Trophoblast cell (in vitro differentiated cells and primary cell): ENCODE measurements at regions not wholly inside any gene's neighbourhood (a gene's known extent, or its start where the extent isn't known, plus 50 kb on each side); places are given as distances from the start of the nearest gene placed in this dataset.
A peak's percentile ranks its signal among the peaks of the same experiment; 100 is the strongest.

Experiments used
- DNase-seq, 2 donors: peaks; one replicate each; pipeline ENCODE4 v3.0.0-alpha.2; 2016
- H2AFZ ChIP-seq: 2 replicates; pipeline ENCODE4 v1.6.1; 2013; ENCODE audit warnings: low read length, moderate library complexity, mild to moderate bottlenecking; ENCODE audit not compliant: insufficient read depth, poor library complexity
- H2AK5ac ChIP-seq: 2 replicates; pipeline ENCODE4 v1.6.1; 2013; ENCODE audit warnings: mild to moderate bottlenecking, low read length
- H2BK120ac ChIP-seq: 2 replicates; pipeline ENCODE4 v1.6.1; 2013; ENCODE audit warnings: low read length, mild to moderate bottlenecking, moderate library complexity; ENCODE audit not compliant: insufficient read depth, poor library complexity
- H2BK12ac ChIP-seq: 2 replicates; pipeline ENCODE4 v1.6.1; 2013; ENCODE audit warnings: mild to moderate bottlenecking, low read length, moderate library complexity
- H2BK5ac ChIP-seq: 2 replicates; pipeline ENCODE4 v1.6.1; 2013; ENCODE audit warnings: low read length, low read depth, moderate library complexity, mild to moderate bottlenecking; ENCODE audit not compliant: poor library complexity
- H3K14ac ChIP-seq: 2 replicates; pipeline ENCODE4 v1.6.1; 2013; ENCODE audit warnings: mild to moderate bottlenecking, low read length
- H3K18ac ChIP-seq: 2 replicates; pipeline ENCODE4 v1.6.1; 2013; ENCODE audit warnings: mild to moderate bottlenecking, low read length
- H3K23ac ChIP-seq: 2 replicates; pipeline ENCODE4 v1.6.1; 2013; ENCODE audit warnings: low read length
- H3K27ac ChIP-seq: 2 replicates; pipeline ENCODE4 v1.5.1; 2013; ENCODE audit warnings: low read depth, mild to moderate bottlenecking, inconsistent platforms, low read length, moderate library complexity
- H3K27me3 ChIP-seq: 2 replicates; pipeline ENCODE4 v1.6.1; 2013; ENCODE audit warnings: inconsistent platforms, mild to moderate bottlenecking, low read length, moderate library complexity; ENCODE audit not compliant: insufficient read depth
- H3K36me3 ChIP-seq, 2 experiments: 1 replicate in 1 of 2; 2 replicates in 1 of 2; pipeline ENCODE4 v1.6.1; 2013; ENCODE audit warnings: low read length in 2 of 2, mild to moderate bottlenecking in 2 of 2, moderate library complexity in 1 of 2; ENCODE audit not compliant: insufficient read depth in 2 of 2, control insufficient read depth in 1 of 2
- H3K4ac ChIP-seq: 2 replicates; pipeline ENCODE4 v1.6.1; 2013; ENCODE audit warnings: low read depth, mild to moderate bottlenecking, low read length, moderate library complexity
- H3K4me1 ChIP-seq, 2 experiments: 1 replicate in 1 of 2; 2 replicates in 1 of 2; pipeline ENCODE4 v1.6.1; 2013; ENCODE audit warnings: low read length in 2 of 2, mild to moderate bottlenecking in 2 of 2, moderate library complexity in 1 of 2; ENCODE audit not compliant: insufficient read depth in 2 of 2, control insufficient read depth in 1 of 2
- H3K4me2 ChIP-seq: 2 replicates; pipeline ENCODE4 v1.6.1; 2013; ENCODE audit warnings: inconsistent platforms, mild to moderate bottlenecking, low read length, moderate library complexity
- H3K4me3 ChIP-seq: 2 replicates; pipeline ENCODE4 v1.5.1; 2013; ENCODE audit warnings: mild to moderate bottlenecking, low read depth, low read length, inconsistent platforms
- H3K79me1 ChIP-seq: one replicate; pipeline ENCODE4 v1.6.1; 2013; ENCODE audit warnings: low read length
- H3K79me2 ChIP-seq: 2 replicates; pipeline ENCODE4 v1.6.1; 2013; ENCODE audit warnings: low read length, mild to moderate bottlenecking; ENCODE audit not compliant: control insufficient read depth, insufficient read depth, poor library complexity
- H3K9ac ChIP-seq: 2 replicates; pipeline ENCODE4 v1.6.1; 2013; ENCODE audit warnings: mild to moderate bottlenecking, low read length
- H3K9me3 ChIP-seq: 2 replicates; pipeline ENCODE4 v1.6.1; 2013; ENCODE audit warnings: low read depth, mild to moderate bottlenecking, control low read depth, inconsistent platforms, low read length; ENCODE audit not compliant: insufficient read depth
- H4K12ac ChIP-seq: 2 replicates; pipeline ENCODE4 v1.6.1; 2013; ENCODE audit warnings: low read depth, mild to moderate bottlenecking, low read length, moderate library complexity
- H4K8ac ChIP-seq: 2 replicates; pipeline ENCODE4 v1.6.1; 2013; ENCODE audit warnings: low read depth, mild to moderate bottlenecking, low read length, moderate library complexity
- H4K91ac ChIP-seq: one replicate; pipeline ENCODE4 v1.6.1; 2013; ENCODE audit warnings: low read depth, mild to moderate bottlenecking, low read length, moderate library complexity
- WGBS: extraction: QIAGEN DNeasy Blood & Tissue Kit; methylation state at CpG from one replicate; pipeline ENCODE4 v1.1.7; 2013; ENCODE audit warnings: missing lambda C conversion rate; ENCODE audit not compliant: insufficient read length, insufficient coverage; ENCODE audit errors: extremely low coverage; 5-methylcytosine and 5-hydroxymethylcytosine counted together

- H3K23ac ChIP-seq, result no peak overlapping the region
- peaks cover 53 to 58% of the 10 kb centered on the region in 2 experiments for H3K4me1 ChIP-seq
- no peak overlapping the region for H3K9ac ChIP-seq
- no peak overlapping the region for H2BK120ac ChIP-seq
- peak overlapping the region; percentile 42 for H2BK12ac ChIP-seq
- no peak overlapping the region for H3K4me3 ChIP-seq
- H2AFZ ChIP-seq, result no peak overlapping the region
- no peak overlapping the region for H3K14ac ChIP-seq
- no peak overlapping the region for H4K12ac ChIP-seq
- H2AK5ac ChIP-seq, result peak overlapping the region; percentile 7
- no peak for DNase-seq
- H3K27me3 ChIP-seq, result no peaks in the 10 kb centered on the region
- H3K4me2 ChIP-seq, result no peak overlapping the region
- H4K91ac ChIP-seq, result no peak overlapping the region
- H4K8ac ChIP-seq, result no peak overlapping the region
- H3K9me3 ChIP-seq, result peaks cover 4% of the 10 kb centered on the region
- peaks cover 51% of the 10 kb centered on the region for H3K79me1 ChIP-seq
- no peaks in the 10 kb centered on the region for H3K36me3 ChIP-seq
- no peak overlapping the region for H3K4ac ChIP-seq
- no peak overlapping the region for H3K18ac ChIP-seq
- WGBS, result no CpG with 5 or more reads among the region's 16 CpGs
- no peak overlapping the region for H3K27ac ChIP-seq
- H2BK5ac ChIP-seq, result no peak overlapping the region
- peaks cover 5% of the 10 kb centered on the region for H3K79me2 ChIP-seq
Observed at GRCh38 chr2:128377071-128377910, 58.6 kb upstream of the HS6ST1 start.

- no peak overlapping the region for H4K12ac ChIP-seq
- H3K27me3 ChIP-seq, result no peaks in the 10 kb centered on the region
- H3K9ac ChIP-seq, result no peak overlapping the region
- DNase-seq, result no peak
- no peak overlapping the region for H3K27ac ChIP-seq
- no peak overlapping the region for H3K18ac ChIP-seq
- H2BK5ac ChIP-seq, result no peak overlapping the region
- peaks cover 5% of the 10 kb centered on the region for H3K79me2 ChIP-seq
- peaks cover 51% of the 10 kb centered on the region for H3K79me1 ChIP-seq
- H2BK120ac ChIP-seq, result peak overlapping the region; percentile 48
- no CpG with 5 or more reads among the region's 16 CpGs for WGBS
- H2BK12ac ChIP-seq, result peak overlapping the region; percentile 39
- no peaks in the 10 kb centered on the region for H3K36me3 ChIP-seq
- H3K9me3 ChIP-seq, result peaks cover 4% of the 10 kb centered on the region
- H4K8ac ChIP-seq, result peak overlapping the region; percentile 0
- H2AK5ac ChIP-seq, result peak overlapping the region; percentile 6
- peak overlapping the region; percentile 29 for H3K14ac ChIP-seq
- H3K4ac ChIP-seq, result no peak overlapping the region
- peaks cover 52 to 59% of the 10 kb centered on the region in 2 experiments for H3K4me1 ChIP-seq
- no peak overlapping the region for H3K23ac ChIP-seq
- H3K4me3 ChIP-seq, result no peak overlapping the region
- H3K4me2 ChIP-seq, result no peak overlapping the region
- H4K91ac ChIP-seq, result peak overlapping the region; percentile 52
- H2AFZ ChIP-seq, result no peak overlapping the region
Observed at GRCh38 chr2:128378231-128379020, 59.8 kb upstream of the HS6ST1 start.

GRCh38 chr2:128379021-128380015 is 60.6 kb upstream of the HS6ST1 start:
- Histone ChIP-seq H3K79me1 (peaks cover 44% of the 10 kb centered on the region), H2BK12ac (peak overlapping the region; percentile 51), H2AK5ac (peak overlapping the region; percentile 67), H2AFZ (peak overlapping the region; percentile 40), H3K4me1 (peaks cover 44 to 50% of the 10 kb centered on the region in 2 experiments), H3K23ac (no peak overlapping the region), H3K36me3 (no peaks in the 10 kb centered on the region), H4K12ac (no peak overlapping the region), H3K79me2 (peaks cover 2% of the 10 kb centered on the region), H3K4ac (peak overlapping the region; percentile 24), H2BK120ac (peak overlapping the region; percentile 39), H3K27me3 (no peaks in the 10 kb centered on the region), H3K9ac (no peak overlapping the region), H3K27ac (no peak overlapping the region), H4K8ac (peak overlapping the region; percentile 0), H3K4me3 (no peak overlapping the region), H4K91ac (peak overlapping the region; percentile 52), H3K18ac (peak overlapping the region; percentile 15), H3K14ac (peak overlapping the region; percentile 29), H3K4me2 (no peak overlapping the region), H3K9me3 (peaks cover 1% of the 10 kb centered on the region), H2BK5ac (no peak overlapping the region)
- WGBS, result no CpG with 5 or more reads among the region's 22 CpGs
- DNase-seq, result peak in 1 of 2 donors; percentile 16
